Activated B cell treated with CpG ODN at 0.5 μM for 24 hours (primary cell): ENCODE measurements at regions not wholly inside any gene's neighbourhood (a gene's known extent, or its start where the extent isn't known, plus 50 kb on each side); places are given as distances from the start of the nearest gene placed in this dataset.

Experiments used
- ATAC-seq: fragments of 200-7000 bp; cut with Tn5 transposase; one replicate; pipeline ENCODE4 v1.10.0; 2021; ENCODE audit warnings: low read depth, mild to moderate bottlenecking, moderate library complexity
- CTCF ChIA-PET: fragments of 350-600 bp; sonication (Branson Sonifier 250); formaldehyde crosslinking; loops from one replicate; lab custom pipeline; 2021; ENCODE audit warnings: antibody characterized with exemption; lab: Charles Lee
- POLR2A ChIA-PET: fragments of 350-600 bp; sonication (Branson Sonifier 250); formaldehyde crosslinking; loops from one replicate; lab custom pipeline; 2021; ENCODE audit warnings: antibody characterized with exemption; lab: Charles Lee
- DNase-seq: peaks from one replicate; pipeline ENCODE4 v3.0.0; 2022
- H3K27ac Mint-ChIP-seq: one replicate; pipeline ENCODE4 v1.8.0; 2020; ENCODE audit warnings: mixed read lengths
- H3K27me3 Mint-ChIP-seq: one replicate; pipeline ENCODE4 v1.8.0; 2021; ENCODE audit warnings: mixed read lengths
- H3K36me3 Mint-ChIP-seq: one replicate; pipeline ENCODE4 v1.8.0; 2021; ENCODE audit warnings: low read depth, mixed read lengths
- H3K4me1 Mint-ChIP-seq: one replicate; pipeline ENCODE4 v1.8.0; 2021; ENCODE audit warnings: mixed read lengths
- H3K4me3 Mint-ChIP-seq: one replicate; pipeline ENCODE4 v1.8.0; 2020; ENCODE audit warnings: mild to moderate bottlenecking, mixed read lengths
- H3K9me3 Mint-ChIP-seq: one replicate; pipeline ENCODE4 v1.8.0; 2020; ENCODE audit warnings: mixed read lengths
- CTCF ChIP-seq: fragments of 200-600 bp; IDR thresholded peaks from one replicate; pipeline ENCODE4 v1.8.0; 2022; ENCODE audit warnings: antibody characterized with exemption, mild to moderate bottlenecking
- intact Hi-C: fragments of 100-400 bp; cut with micrococcal nuclease; formaldehyde crosslinking; loops from one replicate; pipeline ENCODE4 v1.15.1; 2024

- CTCF ChIA-PET, result no interaction called here
- no peak overlapping the region for H3K4me3 Mint-ChIP-seq
- intact Hi-C loops, result loop anchor here (2.0 kb wide), 1 partner anchor 50 kb away; no protein-coding TSS in a partner anchor
- peaks cover 36% of the 10 kb centered on the region for H3K9me3 Mint-ChIP-seq
- peaks cover 43% of the 10 kb centered on the region for H3K4me1 Mint-ChIP-seq
- no peak for DNase-seq
- POLR2A ChIA-PET, result no interaction called here
- no peak for ATAC-seq
- no peaks in the 10 kb centered on the region for H3K27me3 Mint-ChIP-seq
- no peak for TF ChIP-seq CTCF
- peaks cover 45% of the 10 kb centered on the region for H3K36me3 Mint-ChIP-seq
- no peak overlapping the region for H3K27ac Mint-ChIP-seq
Observed at GRCh38 chr21:25240974-25241373, 366.3 kb downstream of the MRPL39 start.

GRCh38 chr21:25234857-25235801 lies 372.2 kb downstream of the MRPL39 start:
- peak overlapping the region; percentile 35 for H3K4me3 Mint-ChIP-seq
- peaks cover 42% of the 10 kb centered on the region for H3K4me1 Mint-ChIP-seq
- POLR2A ChIA-PET, result interaction anchor here (1.2 to 1.4 kb wide), 2 partner anchors 47 to 58 kb away, joined by 3 to 8 read pairs; no protein-coding TSS in a partner anchor

GRCh38 chr21:25220954-25221353 lies 386.3 kb downstream of the MRPL39 start:
- CTCF ChIA-PET, result no interaction called here
- intact Hi-C loops, result no loop called here
- TF ChIP-seq CTCF, result no peak
- H3K27me3 Mint-ChIP-seq, result no peaks in the 10 kb centered on the region
- POLR2A ChIA-PET, result interaction anchor here (0.6 kb wide), 1 partner anchor 554 kb away, joined by 4 read pairs; no protein-coding TSS in a partner anchor
- DNase-seq, result no peak
- peaks cover 13% of the 10 kb centered on the region for H3K4me1 Mint-ChIP-seq
- no peak for ATAC-seq
- peak overlapping the region; percentile 25 for H3K4me3 Mint-ChIP-seq
- peaks cover 28% of the 10 kb centered on the region for H3K9me3 Mint-ChIP-seq
- no peak overlapping the region for H3K27ac Mint-ChIP-seq
- H3K36me3 Mint-ChIP-seq, result peaks cover 21% of the 10 kb centered on the region

More at GRCh38 chr21:25234857-25235801, 372.2 kb downstream of the MRPL39 start:
- Mint-ChIP-seq H3K27me3 (no peaks in the 10 kb centered on the region), H3K9me3 (peaks cover 34% of the 10 kb centered on the region), H3K36me3 (peaks cover 42% of the 10 kb centered on the region), H3K27ac (peak overlapping the region; percentile 69)
- TF ChIP-seq CTCF, result no peak
- CTCF ChIA-PET, result no interaction called here
- no peak for DNase-seq
- ATAC-seq, result peak; percentile 80
- intact Hi-C loops, result loop anchor here (2.0 kb wide), 1 partner anchor 18 kb away; no protein-coding TSS in a partner anchor

GRCh38 chr21:25220169-25220568 lies 387.1 kb downstream of the MRPL39 start:
- no peak overlapping the region for H3K27ac Mint-ChIP-seq
- no peak overlapping the region for H3K4me3 Mint-ChIP-seq
- no peak for DNase-seq
- ChIA-PET CTCF (no interaction called here), POLR2A (no interaction called here)
- TF ChIP-seq CTCF, result no peak
- intact Hi-C loops, result no loop called here
- H3K36me3 Mint-ChIP-seq, result peaks cover 21% of the 10 kb centered on the region
- no peaks in the 10 kb centered on the region for H3K27me3 Mint-ChIP-seq
- H3K4me1 Mint-ChIP-seq, result peaks cover 20% of the 10 kb centered on the region
- ATAC-seq, result no peak
- peaks cover 28% of the 10 kb centered on the region for H3K9me3 Mint-ChIP-seq
